ENCODE measurements at regions not wholly inside any gene's neighbourhood (a gene's known extent, or its start where the extent isn't known, plus 50 kb on each side); places are given as distances from the start of the nearest gene placed in this dataset.

GRCh38 chr5:56705217-56705616 is 110.1 kb upstream of the MAP3K1 start:
- no peak for TF ChIP-seq POLR2A (IDR thresholded peaks at IDR 0.05)
- TF ChIP-seq, protein P1, sequence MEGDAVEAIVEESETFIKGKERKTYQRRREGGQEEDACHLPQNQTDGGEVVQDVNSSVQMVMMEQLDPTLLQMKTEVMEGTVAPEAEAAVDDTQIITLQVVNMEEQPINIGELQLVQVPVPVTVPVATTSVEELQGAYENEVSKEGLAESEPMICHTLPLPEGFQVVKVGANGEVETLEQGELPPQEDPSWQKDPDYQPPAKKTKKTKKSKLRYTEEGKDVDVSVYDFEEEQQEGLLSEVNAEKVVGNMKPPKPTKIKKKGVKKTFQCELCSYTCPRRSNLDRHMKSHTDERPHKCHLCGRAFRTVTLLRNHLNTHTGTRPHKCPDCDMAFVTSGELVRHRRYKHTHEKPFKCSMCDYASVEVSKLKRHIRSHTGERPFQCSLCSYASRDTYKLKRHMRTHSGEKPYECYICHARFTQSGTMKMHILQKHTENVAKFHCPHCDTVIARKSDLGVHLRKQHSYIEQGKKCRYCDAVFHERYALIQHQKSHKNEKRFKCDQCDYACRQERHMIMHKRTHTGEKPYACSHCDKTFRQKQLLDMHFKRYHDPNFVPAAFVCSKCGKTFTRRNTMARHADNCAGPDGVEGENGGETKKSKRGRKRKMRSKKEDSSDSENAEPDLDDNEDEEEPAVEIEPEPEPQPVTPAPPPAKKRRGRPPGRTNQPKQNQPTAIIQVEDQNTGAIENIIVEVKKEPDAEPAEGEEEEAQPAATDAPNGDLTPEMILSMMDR (IDR thresholded peaks at IDR 0.05) = no peak
